ENCODE measurements at regions not wholly inside any gene's neighbourhood (a gene's known extent, or its start where the extent isn't known, plus 50 kb on each side); places are given as distances from the start of the nearest gene placed in this dataset.

DNA sequence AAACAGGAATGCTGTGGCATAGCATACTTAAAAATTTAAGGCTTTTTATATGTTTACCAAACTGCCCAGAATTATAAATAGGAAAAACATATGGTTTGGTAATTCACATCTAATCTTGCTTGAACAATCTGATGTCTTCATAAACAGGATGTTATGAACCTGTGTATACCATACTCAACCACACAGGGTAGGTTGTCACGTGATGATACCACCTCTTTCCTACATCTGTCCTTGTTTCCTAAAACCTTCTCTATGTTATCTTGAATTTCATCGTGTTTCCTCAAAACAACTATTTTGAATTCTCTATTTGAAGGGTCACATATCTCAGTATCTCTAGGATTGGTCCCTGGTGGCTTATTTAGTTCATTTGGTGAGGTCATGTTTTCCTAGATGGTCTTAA is 631.0 kb upstream of the PKN2 start:
- Histone ChIP-seq H3K27me3 (no peaks in the 10 kb centered on the region), H3K4me1 (no peaks in the 10 kb centered on the region), H3K36me3 (no peaks in the 10 kb centered on the region), H3K9me3 (no peaks in the 10 kb centered on the region), H3K27ac (no peak overlapping the region), H3K4me3 (no peak overlapping the region)
- intact Hi-C loops (cut with DNase I): no loop called here
- 74 to 79% methylated on average over 2 of the region's 2 CpGs for WGBS, 2 donors
- DNase-seq: no peak
- TF ChIP-seq POLR2A (IDR thresholded peaks at IDR 0.05): no peak
- TF ChIP-seq, protein P1, sequence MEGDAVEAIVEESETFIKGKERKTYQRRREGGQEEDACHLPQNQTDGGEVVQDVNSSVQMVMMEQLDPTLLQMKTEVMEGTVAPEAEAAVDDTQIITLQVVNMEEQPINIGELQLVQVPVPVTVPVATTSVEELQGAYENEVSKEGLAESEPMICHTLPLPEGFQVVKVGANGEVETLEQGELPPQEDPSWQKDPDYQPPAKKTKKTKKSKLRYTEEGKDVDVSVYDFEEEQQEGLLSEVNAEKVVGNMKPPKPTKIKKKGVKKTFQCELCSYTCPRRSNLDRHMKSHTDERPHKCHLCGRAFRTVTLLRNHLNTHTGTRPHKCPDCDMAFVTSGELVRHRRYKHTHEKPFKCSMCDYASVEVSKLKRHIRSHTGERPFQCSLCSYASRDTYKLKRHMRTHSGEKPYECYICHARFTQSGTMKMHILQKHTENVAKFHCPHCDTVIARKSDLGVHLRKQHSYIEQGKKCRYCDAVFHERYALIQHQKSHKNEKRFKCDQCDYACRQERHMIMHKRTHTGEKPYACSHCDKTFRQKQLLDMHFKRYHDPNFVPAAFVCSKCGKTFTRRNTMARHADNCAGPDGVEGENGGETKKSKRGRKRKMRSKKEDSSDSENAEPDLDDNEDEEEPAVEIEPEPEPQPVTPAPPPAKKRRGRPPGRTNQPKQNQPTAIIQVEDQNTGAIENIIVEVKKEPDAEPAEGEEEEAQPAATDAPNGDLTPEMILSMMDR (IDR thresholded peaks at IDR 0.05): no peak

- Histone ChIP-seq H3K4me1 (peaks cover 0 to 23% (median 3%) of the 10 kb centered on the region in 3 donors), H3K36me3 (no peaks in the 10 kb centered on the region), H3K27ac (no peak overlapping the region), H3K27me3 (no peaks in the 10 kb centered on the region), H3K4me3 (no peak overlapping the region), H3K9me3 (no peaks in the 10 kb centered on the region)
- 77 to 78% methylated on average over 3 of the region's 3 CpGs for WGBS, 2 donors
- DNase-seq: no peak
- TF ChIP-seq, protein P1 (IDR thresholded peaks at IDR 0.05): no peak
- TF ChIP-seq POLR2A (IDR thresholded peaks at IDR 0.05): no peak
- intact Hi-C loops (cut with DNase I): no loop called here
Measured at GRCh38 chr1:88056881-88057280, 627.2 kb upstream of the PKN2 start.

DNA sequence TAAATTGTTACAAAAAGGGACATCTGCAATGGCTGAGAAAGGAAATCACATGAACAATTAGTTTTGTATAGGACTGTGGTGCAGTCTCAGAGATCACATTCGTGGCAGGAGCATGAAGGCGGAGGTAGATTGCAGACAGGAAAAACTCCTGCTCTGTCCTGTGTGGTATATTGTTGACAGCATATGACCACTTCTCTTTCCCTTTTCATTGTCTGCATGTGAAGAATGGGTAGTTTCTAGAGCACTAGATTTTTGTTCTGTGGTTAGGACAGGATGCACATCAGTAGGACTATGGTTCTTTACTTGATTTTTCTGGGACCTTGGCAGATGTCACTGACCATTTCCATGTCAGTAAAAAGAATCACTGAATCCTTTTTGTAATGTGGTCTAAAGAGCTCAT is 625.9 kb upstream of the PKN2 start:
- no peaks in the 10 kb centered on the region for H3K27me3 ChIP-seq
- peaks cover 0 to 32% (median 3%) of the 10 kb centered on the region in 3 donors for H3K4me1 ChIP-seq
- no peak for TF ChIP-seq POLR2A (IDR thresholded peaks at IDR 0.05)
- TF ChIP-seq, protein P1 (IDR thresholded peaks at IDR 0.05): no peak
- no peak overlapping the region for H3K4me3 ChIP-seq
- no peaks in the 10 kb centered on the region for H3K36me3 ChIP-seq
- DNase-seq: no peak
- intact Hi-C loops (cut with DNase I): no loop called here
- no peaks in the 10 kb centered on the region for H3K9me3 ChIP-seq
- WGBS, 2 donors: 73 to 74% methylated on average over 2 of the region's 2 CpGs
- H3K27ac ChIP-seq: no peak overlapping the region

GRCh38 chr1:88060112-88060673 is 623.9 kb upstream of the PKN2 start:
- DNase-seq: no peak
- WGBS, 2 donors: 36 to 50% methylated on average over 1 of the region's 1 CpG
- no peaks in the 10 kb centered on the region for H3K36me3 ChIP-seq
- peak overlapping the region; percentile 7 to 43 (median 30) for H3K27ac ChIP-seq
- H3K4me3 ChIP-seq: no peak overlapping the region
- no peaks in the 10 kb centered on the region for H3K9me3 ChIP-seq
- H3K4me1 ChIP-seq: peaks cover 0 to 32% (median 3%) of the 10 kb centered on the region in 3 donors
- no peak for TF ChIP-seq POLR2A (IDR thresholded peaks at IDR 0.05)
- TF ChIP-seq, protein P1 (IDR thresholded peaks at IDR 0.05): no peak
- H3K27me3 ChIP-seq: no peaks in the 10 kb centered on the region
- intact Hi-C loops (cut with DNase I): no loop called here

DNA sequence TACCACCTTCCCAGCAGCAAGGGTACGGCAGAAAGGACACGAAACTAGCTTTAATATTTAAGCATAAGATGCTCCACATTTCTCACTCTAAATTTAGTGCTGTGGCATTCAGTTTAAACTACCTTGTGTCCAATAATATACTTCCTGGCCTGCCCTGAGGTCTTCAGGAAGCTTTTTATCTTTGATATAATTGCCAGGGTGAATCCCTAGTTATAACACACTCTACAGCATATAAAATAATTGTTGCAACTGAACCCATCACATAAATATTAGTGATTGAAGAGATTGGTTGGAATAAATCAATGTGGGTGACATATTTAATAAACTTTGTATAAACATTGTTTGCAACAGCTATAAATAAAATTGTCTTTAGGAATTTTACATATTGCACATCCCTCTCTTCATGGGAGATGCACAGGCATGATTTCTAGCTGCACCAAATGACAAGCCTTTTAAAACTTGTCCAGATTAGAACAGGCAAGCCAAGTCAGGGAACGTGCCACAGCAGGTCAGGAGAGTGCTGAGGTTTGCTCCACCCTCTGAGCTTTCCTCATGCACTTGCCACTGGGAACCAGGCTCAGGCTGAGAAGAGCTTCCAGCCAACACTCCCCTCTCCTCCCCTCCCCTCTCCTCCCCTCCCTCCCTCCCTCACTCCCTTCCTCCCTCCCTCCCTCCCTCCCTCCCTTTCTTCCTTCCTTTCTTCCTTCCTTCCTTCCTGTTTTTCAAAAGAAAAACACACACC is 623.2 kb upstream of the PKN2 start:
- no peaks in the 10 kb centered on the region for H3K27me3 ChIP-seq
- no peaks in the 10 kb centered on the region for H3K36me3 ChIP-seq
- H3K9me3 ChIP-seq: no peaks in the 10 kb centered on the region
- H3K27ac ChIP-seq: peak overlapping the region; percentile 7 to 43 (median 30)
- intact Hi-C loops (cut with DNase I): no loop called here
- peaks cover 0 to 32% (median 3%) of the 10 kb centered on the region in 3 donors for H3K4me1 ChIP-seq
- DNase-seq: no peak
- 12 to 30% methylated on average over 3 of the region's 3 CpGs for WGBS, 2 donors
- TF ChIP-seq, protein P1 (IDR thresholded peaks at IDR 0.05): no peak
- TF ChIP-seq POLR2A (IDR thresholded peaks at IDR 0.05): no peak
- no peak overlapping the region for H3K4me3 ChIP-seq
